Esophagus mucosa (tissue), 1 donor: ENCODE measurements at regions not wholly inside any gene's neighbourhood (a gene's known extent, or its start where the extent isn't known, plus 50 kb on each side); places are given as distances from the start of the nearest gene placed in this dataset.
A peak's percentile ranks its signal among the peaks of the same experiment; 100 is the strongest.

Experiments used
- ATAC-seq: fragments of 200-7000 bp; cut with Tn5 transposase; one replicate; pipeline ENCODE4 v1.9.1; 2020
- donor health status: DM: yes; HTN: yes; CAD: no.

- ATAC-seq: no peak
Observed at GRCh38 chr14:81669308-81669707, 135.7 kb upstream of the SEL1L start.

- ATAC-seq: no peak
Observed at GRCh38 chr14:81673930-81674329, 140.3 kb upstream of the SEL1L start.

- no peak for ATAC-seq
Observed at GRCh38 chr14:81676395-81676794, 142.7 kb upstream of the SEL1L start.

GRCh38 chr14:81676879-81677278, 143.2 kb upstream of the SEL1L start:
- ATAC-seq: no peak

- no peak for ATAC-seq
Observed at GRCh38 chr14:81677736-81678135, 144.1 kb upstream of the SEL1L start.

GRCh38 chr14:81679226-81679625, 145.6 kb upstream of the SEL1L start:
- no peak for ATAC-seq

- no peak for ATAC-seq
Observed at GRCh38 chr14:81681541-81681940, 147.9 kb upstream of the SEL1L start.

GRCh38 chr14:81682134-81682533, 148.5 kb upstream of the SEL1L start:
- ATAC-seq: no peak

- ATAC-seq: no peak
Observed at GRCh38 chr14:81682701-81683100, 149.0 kb upstream of the SEL1L start.

GRCh38 chr14:81684696-81685095, 151.0 kb upstream of the SEL1L start:
- ATAC-seq: peak; percentile 65

- ATAC-seq: no peak
Observed at GRCh38 chr14:81686512-81686911, 152.9 kb upstream of the SEL1L start.

- no peak for ATAC-seq
Observed at GRCh38 chr14:81691931-81692330, 158.3 kb upstream of the SEL1L start.

- no peak for ATAC-seq
Observed at GRCh38 chr14:81694419-81694818, 160.8 kb upstream of the SEL1L start.

- ATAC-seq: no peak
Observed at GRCh38 chr14:81709681-81710080, 176.0 kb upstream of the SEL1L start.

GRCh38 chr14:81710232-81710845, 176.7 kb upstream of the SEL1L start:
- ATAC-seq: no peak

GRCh38 chr14:81715731-81716130, 182.1 kb upstream of the SEL1L start:
- no peak for ATAC-seq

- ATAC-seq: no peak
Observed at GRCh38 chr14:81716953-81717352, 183.3 kb upstream of the SEL1L start.

- ATAC-seq: no peak
Observed at GRCh38 chr14:81723956-81724355, 190.3 kb upstream of the SEL1L start.

- no peak for ATAC-seq
Observed at GRCh38 chr14:81727218-81727617, 193.6 kb upstream of the SEL1L start.

- ATAC-seq: no peak
Observed at GRCh38 chr14:81728447-81728846, 194.8 kb upstream of the SEL1L start.

- no peak for ATAC-seq
Observed at GRCh38 chr14:81729622-81730021, 196.0 kb upstream of the SEL1L start.

GRCh38 chr14:81737938-81738337, 204.3 kb upstream of the SEL1L start:
- ATAC-seq: no peak

- no peak for ATAC-seq
Observed at GRCh38 chr14:81738946-81739659, 205.4 kb upstream of the SEL1L start.

- no peak for ATAC-seq
Observed at GRCh38 chr14:81743605-81744004, 210.0 kb upstream of the SEL1L start.

GRCh38 chr14:81751198-81751597, 217.5 kb upstream of the SEL1L start:
- no peak for ATAC-seq
